ENCODE measurements at regions not wholly inside any gene's neighbourhood (a gene's known extent, or its start where the extent isn't known, plus 50 kb on each side); places are given as distances from the start of the nearest gene placed in this dataset.

- TF ChIP-seq CTCF (IDR thresholded peaks at IDR 0.05) (no peak), POLR2A (IDR thresholded peaks at IDR 0.05) (no peak)
- intact Hi-C loops (cut with DNase I; ENCODE audit: low total_unique reads), result no loop called here
- H3K9me3 ChIP-seq, result no peaks in the 10 kb centered on the region
- no peak for DNase-seq
- H3K27me3 ChIP-seq, result no peaks in the 10 kb centered on the region
- no peak overlapping the region for H3K27ac ChIP-seq
- H3K4me1 ChIP-seq, result no peaks in the 10 kb centered on the region
- H3K4me3 ChIP-seq, result no peak overlapping the region
- H3K36me3 ChIP-seq, result no peaks in the 10 kb centered on the region
Observed at GRCh38 chr22:19595532-19595931, 71.3 kb upstream of the CLDN5 start.

GRCh38 chr22:19596680-19597398 is 72.6 kb upstream of the CLDN5 start:
- no peaks in the 10 kb centered on the region for H3K9me3 ChIP-seq
- H3K27ac ChIP-seq, result peak overlapping the region in 1 of 2 donors; percentile 41
- no peaks in the 10 kb centered on the region for H3K36me3 ChIP-seq
- no peaks in the 10 kb centered on the region for H3K27me3 ChIP-seq
- intact Hi-C loops (cut with DNase I; ENCODE audit: low total_unique reads), result no loop called here
- TF ChIP-seq CTCF (IDR thresholded peaks at IDR 0.05), result no peak
- no peak for TF ChIP-seq POLR2A (IDR thresholded peaks at IDR 0.05)
- H3K4me3 ChIP-seq, result no peak overlapping the region
- no peaks in the 10 kb centered on the region for H3K4me1 ChIP-seq
- DNase-seq, result no peak

- intact Hi-C loops (cut with DNase I; ENCODE audit: low total_unique reads), result no loop called here
- Histone ChIP-seq H3K4me1 (no peaks in the 10 kb centered on the region), H3K27ac (peak overlapping the region in 1 of 2 donors; percentile 41)
Observed at GRCh38 chr22:19597399-19597735, 73.2 kb upstream of the CLDN5 start.

GRCh38 chr22:19598054-19598855 is 74.0 kb upstream of the CLDN5 start:
- intact Hi-C loops (cut with DNase I; ENCODE audit: low total_unique reads), result no loop called here
- TF ChIP-seq POLR2A (IDR thresholded peaks at IDR 0.05), result no peak
- no peak for TF ChIP-seq CTCF (IDR thresholded peaks at IDR 0.05)
- DNase-seq, result no peak
- peak overlapping the region in 1 of 2 donors; percentile 41 for H3K27ac ChIP-seq
- H3K4me1 ChIP-seq, result no peaks in the 10 kb centered on the region
- H3K4me3 ChIP-seq, result no peak overlapping the region
- H3K27me3 ChIP-seq, result no peaks in the 10 kb centered on the region
- no peaks in the 10 kb centered on the region for H3K36me3 ChIP-seq
- no peaks in the 10 kb centered on the region for H3K9me3 ChIP-seq

More at GRCh38 chr22:19597399-19597735, 73.2 kb upstream of the CLDN5 start:
- H3K4me3 ChIP-seq, result no peak overlapping the region
- no peaks in the 10 kb centered on the region for H3K36me3 ChIP-seq
- H3K27me3 ChIP-seq, result no peaks in the 10 kb centered on the region
- DNase-seq, result no peak
- no peaks in the 10 kb centered on the region for H3K9me3 ChIP-seq
- TF ChIP-seq CTCF (IDR thresholded peaks at IDR 0.05), result no peak
- TF ChIP-seq POLR2A (IDR thresholded peaks at IDR 0.05), result no peak

- TF ChIP-seq CTCF (IDR thresholded peaks at IDR 0.05), result no peak
- TF ChIP-seq POLR2A (IDR thresholded peaks at IDR 0.05), result no peak
- H3K4me3 ChIP-seq, result no peak overlapping the region
- no peaks in the 10 kb centered on the region for H3K36me3 ChIP-seq
- H3K4me1 ChIP-seq, result no peaks in the 10 kb centered on the region
- intact Hi-C loops (cut with DNase I; ENCODE audit: low total_unique reads), result no loop called here
- no peak for DNase-seq
- H3K27me3 ChIP-seq, result no peaks in the 10 kb centered on the region
- no peak overlapping the region for H3K27ac ChIP-seq
- H3K9me3 ChIP-seq, result no peaks in the 10 kb centered on the region
Observed at GRCh38 chr22:19599004-19599403, 74.8 kb upstream of the CLDN5 start.
